SKM-1 (cell line): ENCODE measurements at regions not wholly inside any gene's neighbourhood (a gene's known extent, or its start where the extent isn't known, plus 50 kb on each side); places are given as distances from the start of the nearest gene placed in this dataset.
A peak's percentile ranks its signal among the peaks of the same experiment; 100 is the strongest.
"Not testable (repeated sequence)": the region's sequence is repeated elsewhere in the genome, so short reads cannot be mapped to it uniquely, and the experiment has no call there.

Experiments used
- DNase-seq: peaks from one replicate; lab custom pipeline; 2025; ENCODE audit not compliant: unreplicated experiment; lab: John Stamatoyannopoulos, UW

- DNase-seq, result no peak
Measured at GRCh38 chr14:49250109-49250508, 336.1 kb downstream of the RPS29 start.

- no peak for DNase-seq
Measured at GRCh38 chr14:49249022-49249421, 337.2 kb downstream of the RPS29 start.

- DNase-seq, result not testable (repeated sequence)
Measured at GRCh38 chr14:49243777-49244176, 342.4 kb downstream of the RPS29 start.

GRCh38 chr14:49240383-49240782 is 345.8 kb downstream of the RPS29 start:
- DNase-seq, result no peak

GRCh38 chr14:49228552-49228951 is 357.6 kb downstream of the RPS29 start:
- DNase-seq, result no peak

GRCh38 chr14:49221316-49221715 is 364.9 kb downstream of the RPS29 start:
- no peak for DNase-seq

- DNase-seq, result no peak
Measured at GRCh38 chr14:49220492-49220891, 365.7 kb downstream of the RPS29 start.

- DNase-seq, result no peak
Measured at GRCh38 chr14:49218436-49219092, 367.6 kb downstream of the RPS29 start.

- DNase-seq, result no peak
Measured at GRCh38 chr14:49212721-49213120, 373.5 kb downstream of the RPS29 start.

- DNase-seq, result no peak
Measured at GRCh38 chr14:49209416-49209815, 376.8 kb downstream of the RPS29 start.

GRCh38 chr14:49206828-49207227 is 379.4 kb downstream of the RPS29 start:
- no peak for DNase-seq

- no peak for DNase-seq
Measured at GRCh38 chr14:49203676-49204075, 382.5 kb downstream of the RPS29 start.

GRCh38 chr14:49199159-49199558 is 387.0 kb downstream of the RPS29 start:
- DNase-seq, result no peak

GRCh38 chr14:49196327-49196726 is 389.9 kb downstream of the RPS29 start:
- DNase-seq, result no peak

GRCh38 chr14:49194067-49194466 is 392.1 kb downstream of the RPS29 start:
- DNase-seq, result no peak

GRCh38 chr14:49193332-49194065 is 392.7 kb downstream of the RPS29 start:
- no peak for DNase-seq

GRCh38 chr14:49191380-49191779 is 394.8 kb downstream of the RPS29 start:
- no peak for DNase-seq

- no peak for DNase-seq
Measured at GRCh38 chr14:49189375-49189774, 396.8 kb downstream of the RPS29 start.

- no peak for DNase-seq
Measured at GRCh38 chr14:49187799-49188198, 398.4 kb downstream of the RPS29 start.

GRCh38 chr14:49173765-49174373 is 412.3 kb downstream of the RPS29 start:
- DNase-seq, result peak; percentile 6

- DNase-seq, result no peak
Measured at GRCh38 chr14:49164074-49164473, 422.1 kb downstream of the RPS29 start.

- no peak for DNase-seq
Measured at GRCh38 chr14:49160983-49161382, 425.2 kb downstream of the RPS29 start.
